SK-N-SH treated with all-trans-retinoic acid at 6 μM for 48 hours (cell line): ENCODE measurements at regions not wholly inside any gene's neighbourhood (a gene's known extent, or its start where the extent isn't known, plus 50 kb on each side); places are given as distances from the start of the nearest gene placed in this dataset.

Experiments used
- ARNTL ChIP-seq: fragments of 450-650 bp; formaldehyde crosslinking; IDR thresholded peaks from 2 replicates; pipeline ENCODE4 v1.5.0; 2020; ENCODE audit warnings: low read depth, mild to moderate bottlenecking, moderate library complexity, borderline replicate concordance
- BACH2 ChIP-seq: fragments of 250-450 bp; sonication (Bioruptor Pico); IDR thresholded peaks from 2 replicates; pipeline ENCODE4 v1.9.0; 2021; ENCODE audit warnings: mild to moderate bottlenecking, borderline replicate concordance
- CSDC2 ChIP-seq: fragments of 250-450 bp; sonication (Bioruptor Pico); IDR thresholded peaks from 2 replicates; pipeline ENCODE4 v1.5.0; 2020; ENCODE audit warnings: mild to moderate bottlenecking, moderate library complexity
- CSRNP3 ChIP-seq: fragments of 250-450 bp; sonication (Bioruptor Pico); IDR thresholded peaks from 2 replicates; pipeline ENCODE4 v1.5.1; 2021; ENCODE audit warnings: mild to moderate bottlenecking, moderate library complexity
- ESRRG ChIP-seq: fragments of 250-450 bp; sonication (Bioruptor Pico); IDR thresholded peaks from 2 replicates; pipeline ENCODE4 v1.6.1; 2021; ENCODE audit warnings: mild to moderate bottlenecking
- OSR1 ChIP-seq: fragments of 250-450 bp; sonication (Bioruptor Pico); IDR thresholded peaks from 2 replicates; pipeline ENCODE4 v1.8.0; 2022; ENCODE audit warnings: moderate library complexity, mild to moderate bottlenecking, inconsistent platforms
- PATZ1 ChIP-seq: fragments of 250-450 bp; sonication (Bioruptor Pico); IDR thresholded peaks from 2 replicates; pipeline ENCODE4 v1.8.0; 2020; ENCODE audit warnings: mild to moderate bottlenecking, moderate library complexity, borderline replicate concordance
- PPARA ChIP-seq: fragments of 250-450 bp; sonication (Bioruptor Pico); IDR thresholded peaks from 2 replicates; pipeline ENCODE4 v1.5.0; 2020; ENCODE audit warnings: mild to moderate bottlenecking, borderline replicate concordance
- TOX ChIP-seq: fragments of 250-450 bp; sonication (Bioruptor Pico); IDR thresholded peaks from 2 replicates; pipeline ENCODE4 v1.8.0; 2021; ENCODE audit warnings: mild to moderate bottlenecking, moderate library complexity, borderline replicate concordance
- TSHZ2 ChIP-seq: fragments of 250-450 bp; sonication (Bioruptor Pico); IDR thresholded peaks from 2 replicates; pipeline ENCODE4 v1.5.0; 2020; ENCODE audit warnings: mild to moderate bottlenecking, moderate library complexity
- ZFP3 ChIP-seq: fragments of 250-450 bp; sonication (Bioruptor Pico); IDR thresholded peaks from 2 replicates; pipeline ENCODE4 v1.5.0; 2020; ENCODE audit warnings: mild to moderate bottlenecking, moderate library complexity
- ZFP30 ChIP-seq: fragments of 450-650 bp; formaldehyde crosslinking; IDR thresholded peaks from 2 replicates; pipeline ENCODE4 v1.5.0; 2022; ENCODE audit warnings: mild to moderate bottlenecking, moderate library complexity
- ZNF70 ChIP-seq: fragments of 450-650 bp; formaldehyde crosslinking; IDR thresholded peaks from 2 replicates; pipeline ENCODE4 v1.5.0; 2020; ENCODE audit warnings: mild to moderate bottlenecking, moderate library complexity
- ZNF8 ChIP-seq: fragments of 450-650 bp; formaldehyde crosslinking; IDR thresholded peaks from 2 replicates; pipeline ENCODE4 v1.5.0; 2020; ENCODE audit warnings: mild to moderate bottlenecking, moderate library complexity

GRCh38 chr16:27718201-27719105 lies 168.5 kb downstream of the KATNIP start:
- TF ChIP-seq TSHZ2 (CRISPR knock-in tag) (no peak), ARNTL (no peak), BACH2 (CRISPR knock-in tag) (no peak), ESRRG (CRISPR knock-in tag) (no peak), ZFP30 (CRISPR knock-in tag) (no peak), OSR1 (CRISPR knock-in tag) (no peak), TOX (CRISPR knock-in tag) (no peak), PATZ1 (CRISPR knock-in tag) (no peak), PPARA (CRISPR knock-in tag) (no peak), CSDC2 (CRISPR knock-in tag) (no peak), CSRNP3 (no peak), ZFP3 (no peak), ZNF70 (CRISPR knock-in tag) (no peak), ZNF8 (no peak)
